Activated CD8-positive, alpha-beta T cell treated with anti-CD3 and anti-CD28 coated beads for 36 hours (primary cell): ENCODE measurements at regions not wholly inside any gene's neighbourhood (a gene's known extent, or its start where the extent isn't known, plus 50 kb on each side); places are given as distances from the start of the nearest gene placed in this dataset.
"Not testable (repeated sequence)": the region's sequence is repeated elsewhere in the genome, so short reads cannot be mapped to it uniquely, and the experiment has no call there.

Experiments
- ATAC-seq: fragments of 200-7000 bp; cut with Tn5 transposase; one replicate; pipeline ENCODE4 v1.10.0; 2021; ENCODE audit warnings: mild to moderate bottlenecking, moderate library complexity
- CTCF ChIA-PET: fragments of 350-600 bp; sonication (Branson Sonifier 250); formaldehyde crosslinking; loops from one replicate; lab custom pipeline; 2021; ENCODE audit warnings: antibody characterized with exemption; lab: Charles Lee
- POLR2A ChIA-PET: fragments of 350-600 bp; sonication (Branson Sonifier 250); formaldehyde crosslinking; loops from one replicate; lab custom pipeline; 2021; ENCODE audit warnings: antibody characterized with exemption; lab: Charles Lee
- DNase-seq: peaks from one replicate; pipeline ENCODE4 v3.0.0-alpha.2; 2020
- H3K27ac Mint-ChIP-seq: one replicate; pipeline ENCODE4 v1.8.0; 2021; ENCODE audit warnings: mild to moderate bottlenecking, mixed read lengths
- H3K27me3 Mint-ChIP-seq: one replicate; pipeline ENCODE4 v1.8.0; 2021; ENCODE audit warnings: mixed read lengths
- H3K36me3 Mint-ChIP-seq: one replicate; pipeline ENCODE4 v1.8.0; 2021; ENCODE audit warnings: low read depth, mixed read lengths
- H3K4me1 Mint-ChIP-seq: one replicate; pipeline ENCODE4 v1.8.0; 2021; ENCODE audit warnings: low read depth, mixed read lengths
- H3K4me3 Mint-ChIP-seq: one replicate; pipeline ENCODE4 v1.8.0; 2021; ENCODE audit warnings: mild to moderate bottlenecking, moderate library complexity, mixed read lengths
- H3K9me3 Mint-ChIP-seq: one replicate; pipeline ENCODE4 v1.8.0; 2021; ENCODE audit warnings: mixed read lengths
- CTCF ChIP-seq: fragments of 200-600 bp; IDR thresholded peaks from one replicate; pipeline ENCODE4 v1.8.0; 2022; ENCODE audit warnings: antibody characterized with exemption, mild to moderate bottlenecking
- intact Hi-C: fragments of 100-400 bp; cut with micrococcal nuclease; formaldehyde crosslinking; loops from one replicate; pipeline ENCODE4 v1.10.0; 2022

DNA sequence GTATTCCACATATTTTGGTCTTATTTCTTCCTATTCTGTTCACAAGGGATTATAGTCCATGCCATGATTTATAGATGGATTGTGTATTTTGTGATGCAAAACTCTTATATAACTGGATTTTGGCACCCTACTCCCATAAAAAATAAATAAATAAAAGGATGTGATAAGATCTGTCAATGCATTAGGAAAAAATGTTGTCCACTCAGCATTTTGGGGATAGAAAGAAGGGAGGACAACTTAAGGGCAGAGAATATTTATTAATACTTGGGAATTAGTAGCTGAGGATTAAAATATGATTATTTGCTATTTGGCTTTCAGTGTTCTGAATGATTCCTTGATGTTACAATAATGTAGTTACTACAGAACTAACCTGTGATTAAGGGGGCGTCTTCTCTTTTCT, 682.6 kb downstream of the ZBBX start:
- ATAC-seq (no peak), DNase-seq (no peak)
- H3K4me3 Mint-ChIP-seq, result no peak overlapping the region
- peaks cover 6% of the 10 kb centered on the region for H3K9me3 Mint-ChIP-seq
- no peaks in the 10 kb centered on the region for H3K36me3 Mint-ChIP-seq
- H3K4me1 Mint-ChIP-seq, result no peaks in the 10 kb centered on the region
- intact Hi-C loops, result no loop called here
- no peak for TF ChIP-seq CTCF
- H3K27me3 Mint-ChIP-seq, result no peaks in the 10 kb centered on the region
- ChIA-PET CTCF (no interaction called here), POLR2A (no interaction called here)
- H3K27ac Mint-ChIP-seq, result no peak overlapping the region

DNA sequence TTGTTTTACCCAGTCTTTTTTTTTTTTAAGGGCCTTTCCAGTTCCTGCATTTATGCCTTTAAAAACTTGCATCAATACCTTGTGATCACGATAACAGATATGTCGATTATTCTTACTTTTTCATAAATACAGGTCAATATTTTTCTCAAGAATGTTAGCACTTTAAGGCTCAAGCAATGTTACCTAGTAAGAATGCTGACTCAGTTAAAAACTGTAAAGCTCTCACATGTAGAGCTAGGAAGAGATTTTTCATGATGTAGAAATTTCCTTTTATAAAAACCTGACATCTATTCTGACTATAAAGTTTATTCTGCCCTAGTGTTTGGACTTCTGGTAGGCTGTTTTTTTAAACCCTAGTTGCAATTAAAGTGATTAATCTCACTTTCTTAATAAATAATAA, 684.0 kb downstream of the ZBBX start:
- Mint-ChIP-seq H3K36me3 (no peaks in the 10 kb centered on the region), H3K9me3 (peaks cover 5% of the 10 kb centered on the region), H3K27ac (no peak overlapping the region), H3K4me1 (no peaks in the 10 kb centered on the region), H3K4me3 (no peak overlapping the region), H3K27me3 (no peaks in the 10 kb centered on the region)
- DNase-seq (no peak), ATAC-seq (no peak)
- ChIA-PET POLR2A (no interaction called here), CTCF (no interaction called here)
- intact Hi-C loops, result no loop called here
- TF ChIP-seq CTCF, result no peak

DNA sequence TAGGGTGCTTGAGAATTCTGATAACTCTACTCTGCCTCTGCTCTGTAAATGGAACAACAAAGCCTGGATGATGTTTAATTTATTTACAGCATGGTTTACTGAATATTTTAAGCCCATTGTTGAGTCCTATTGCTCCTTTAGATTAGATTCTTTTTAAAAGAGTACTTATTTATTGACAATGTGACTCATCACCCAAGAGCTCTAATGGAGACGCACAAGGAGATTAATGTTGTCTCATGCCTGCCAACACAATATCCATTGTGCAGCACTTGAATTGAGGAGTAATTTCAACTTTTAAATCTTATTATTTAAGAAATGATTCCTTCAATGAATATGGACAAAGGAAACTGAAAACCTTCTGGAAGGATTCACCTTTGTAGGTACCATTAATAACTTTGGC, 691.4 kb downstream of the ZBBX start:
- DNase-seq (no peak), ATAC-seq (no peak)
- ChIA-PET CTCF (no interaction called here), POLR2A (no interaction called here)
- H3K27ac Mint-ChIP-seq, result no peak overlapping the region
- no peak for TF ChIP-seq CTCF
- no peak overlapping the region for H3K4me3 Mint-ChIP-seq
- no peaks in the 10 kb centered on the region for H3K36me3 Mint-ChIP-seq
- peaks cover 3% of the 10 kb centered on the region for H3K9me3 Mint-ChIP-seq
- no peaks in the 10 kb centered on the region for H3K27me3 Mint-ChIP-seq
- intact Hi-C loops, result no loop called here
- no peaks in the 10 kb centered on the region for H3K4me1 Mint-ChIP-seq

DNA sequence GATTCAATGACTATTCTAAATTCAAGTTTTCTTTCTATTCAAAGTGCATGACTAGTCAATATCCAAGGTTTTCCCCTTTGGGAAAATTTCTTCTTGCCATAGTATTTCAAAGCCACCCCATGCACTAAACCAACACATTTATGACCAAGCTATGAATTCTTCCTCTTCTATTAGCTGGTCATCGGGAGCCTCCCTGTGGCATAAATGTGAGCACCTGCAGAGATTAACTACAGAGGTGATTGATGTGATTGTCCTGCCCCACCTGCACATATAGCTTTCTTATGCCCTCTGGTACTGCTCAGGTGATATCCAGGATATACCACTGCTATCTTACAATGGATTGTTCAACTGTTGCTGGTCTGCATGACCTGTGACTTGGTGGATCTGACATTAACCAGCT, 694.9 kb downstream of the ZBBX start:
- H3K27me3 Mint-ChIP-seq, result no peaks in the 10 kb centered on the region
- peaks cover 5% of the 10 kb centered on the region for H3K9me3 Mint-ChIP-seq
- no peak for ATAC-seq
- no peak for TF ChIP-seq CTCF
- ChIA-PET CTCF (no interaction called here), POLR2A (no interaction called here)
- no peaks in the 10 kb centered on the region for H3K4me1 Mint-ChIP-seq
- intact Hi-C loops, result no loop called here
- no peak overlapping the region for H3K27ac Mint-ChIP-seq
- DNase-seq, result no peak
- no peaks in the 10 kb centered on the region for H3K36me3 Mint-ChIP-seq
- H3K4me3 Mint-ChIP-seq, result no peak overlapping the region

DNA sequence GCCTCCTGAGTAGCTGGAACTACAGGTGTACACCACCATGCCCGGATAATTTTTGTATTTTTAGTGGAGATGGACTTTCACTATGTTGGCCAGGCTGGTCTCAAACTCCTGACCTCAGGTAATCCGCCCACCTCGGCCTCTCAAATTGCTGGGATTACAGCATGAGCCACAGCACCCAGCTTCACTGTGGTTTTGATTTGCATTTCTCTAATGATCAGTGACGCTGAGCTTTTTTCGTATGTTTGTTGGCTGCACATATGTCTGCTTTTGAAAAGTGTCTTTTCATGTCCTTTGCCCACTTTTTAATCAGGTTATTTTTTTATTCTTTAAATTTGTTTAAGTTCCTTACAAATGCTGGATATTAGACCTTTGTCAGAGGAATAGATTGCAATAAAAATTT, 696.0 kb downstream of the ZBBX start:
- H3K9me3 Mint-ChIP-seq, CTCF ChIA-PET, POLR2A ChIA-PET, H3K4me1 Mint-ChIP-seq, DNase-seq, ATAC-seq, H3K4me3 Mint-ChIP-seq, intact Hi-C loops, H3K27me3 Mint-ChIP-seq, H3K36me3 Mint-ChIP-seq, H3K27ac Mint-ChIP-seq: not testable (repeated sequence)

DNA sequence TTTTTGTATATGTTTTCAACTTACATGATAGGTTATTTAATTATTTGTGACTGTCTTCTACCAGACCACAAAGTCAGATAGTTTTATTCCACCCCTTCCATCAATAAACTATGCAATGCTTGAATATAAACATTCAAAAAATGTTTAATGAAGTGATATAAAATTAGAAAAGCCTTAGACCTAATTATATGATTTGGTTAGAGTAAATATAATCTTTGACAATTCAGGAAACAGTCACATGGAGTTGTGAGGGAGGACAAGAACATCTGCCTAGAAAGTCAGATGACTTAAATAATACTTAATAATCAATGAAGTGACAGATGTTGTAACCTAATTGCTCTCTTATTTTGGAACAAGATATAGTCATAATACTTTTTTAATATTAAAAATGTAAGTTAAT, 710.3 kb downstream of the ZBBX start:
- no peaks in the 10 kb centered on the region for H3K27me3 Mint-ChIP-seq
- no peaks in the 10 kb centered on the region for H3K36me3 Mint-ChIP-seq
- H3K4me1 Mint-ChIP-seq, result no peaks in the 10 kb centered on the region
- DNase-seq (no peak), ATAC-seq (no peak)
- H3K27ac Mint-ChIP-seq, result no peak overlapping the region
- no peak overlapping the region for H3K4me3 Mint-ChIP-seq
- H3K9me3 Mint-ChIP-seq, result peaks cover 6% of the 10 kb centered on the region
- ChIA-PET CTCF (no interaction called here), POLR2A (no interaction called here)
- intact Hi-C loops, result no loop called here
- TF ChIP-seq CTCF, result no peak
